Spinal cord (tissue), 9 donors: ENCODE measurements at regions not wholly inside any gene's neighbourhood (a gene's known extent, or its start where the extent isn't known, plus 50 kb on each side); places are given as distances from the start of the nearest gene placed in this dataset.
A peak's percentile ranks its signal among the peaks of the same experiment; 100 is the strongest.

Experiments used
- DNase-seq, 6 donors: peaks; one replicate each; pipeline versions ENCODE4 v3.0.0 to v3.0.0-alpha.2; 2013 to 2015; ENCODE audit warnings: low spot score in 6 of 6, low read depth in 4 of 6
- H3K27ac ChIP-seq: one replicate; pipeline ENCODE4 v1.5.1; 2013; ENCODE audit warnings: low read depth, low read length, control low read depth
- H3K27me3 ChIP-seq: one replicate; pipeline ENCODE4 v1.6.1; 2013; ENCODE audit warnings: low read length; ENCODE audit not compliant: control insufficient read depth, insufficient read depth
- H3K36me3 ChIP-seq: one replicate; pipeline ENCODE4 v1.6.1; 2013; ENCODE audit warnings: low read length; ENCODE audit not compliant: control insufficient read depth, insufficient read depth
- H3K4me1 ChIP-seq: one replicate; pipeline ENCODE4 v1.6.1; 2013; ENCODE audit warnings: low read length; ENCODE audit not compliant: control insufficient read depth, insufficient read depth
- H3K4me3 ChIP-seq: one replicate; pipeline ENCODE4 v1.5.1; 2013; ENCODE audit warnings: low read depth, low read length, control low read depth
- H3K9me3 ChIP-seq: one replicate; pipeline ENCODE4 v1.6.1; 2013; ENCODE audit warnings: low read length; ENCODE audit not compliant: control insufficient read depth, insufficient read depth
- WGBS: methylation state at CpG from one replicate; pipeline ENCODE4 v1.1.5; 2013; ENCODE audit warnings: missing lambda C conversion rate; ENCODE audit not compliant: insufficient coverage; 5-methylcytosine and 5-hydroxymethylcytosine counted together
- donor health status: healthy.

- WGBS: 62% methylated on average over 14 of the region's 18 CpGs
- Histone ChIP-seq H3K27me3 (no peaks in the 10 kb centered on the region), H3K4me1 (peaks cover 10% of the 10 kb centered on the region), H3K4me3 (no peak overlapping the region), H3K27ac (no peak overlapping the region), H3K36me3 (no peaks in the 10 kb centered on the region), H3K9me3 (no peaks in the 10 kb centered on the region)
- DNase-seq: peak in 2 of 6 donors; percentile 57 to 65
Observed at GRCh38 chr10:3270577-3271316, 98.2 kb upstream of the PITRM1 start.

- H3K36me3 ChIP-seq: no peaks in the 10 kb centered on the region
- no peaks in the 10 kb centered on the region for H3K9me3 ChIP-seq
- no peak for DNase-seq
- no peaks in the 10 kb centered on the region for H3K27me3 ChIP-seq
- peaks cover 22% of the 10 kb centered on the region for H3K4me1 ChIP-seq
- 100% methylated on average over 2 of the region's 6 CpGs for WGBS
- no peak overlapping the region for H3K27ac ChIP-seq
- H3K4me3 ChIP-seq: no peak overlapping the region
Observed at GRCh38 chr10:3268025-3268424, 95.4 kb upstream of the PITRM1 start.

DNA sequence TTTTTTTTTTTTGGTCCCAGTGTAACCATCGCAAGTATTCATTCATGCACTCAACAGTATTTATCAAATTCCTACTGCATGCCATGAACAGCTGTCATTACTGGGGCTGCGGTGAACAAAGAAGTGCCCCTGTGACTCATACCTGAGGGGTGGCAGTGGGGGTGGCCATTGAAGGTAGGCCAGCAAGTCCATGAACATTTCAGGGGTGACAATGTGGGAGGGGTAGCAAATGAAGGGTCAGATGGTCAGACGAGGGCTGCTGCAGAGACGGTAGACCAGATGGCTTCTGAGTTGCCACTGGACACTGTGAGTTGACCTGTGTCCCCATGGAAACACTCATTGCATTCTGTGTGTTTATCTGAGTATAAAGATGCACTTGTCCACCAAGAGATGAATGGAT is 92.5 kb upstream of the PITRM1 start:
- Histone ChIP-seq H3K9me3 (no peaks in the 10 kb centered on the region), H3K4me3 (no peak overlapping the region), H3K4me1 (peaks cover 15% of the 10 kb centered on the region), H3K36me3 (no peaks in the 10 kb centered on the region), H3K27me3 (no peaks in the 10 kb centered on the region), H3K27ac (no peak overlapping the region)
- 55% methylated on average over 3 of the region's 4 CpGs for WGBS
- no peak for DNase-seq

- no peaks in the 10 kb centered on the region for H3K27me3 ChIP-seq
Observed at GRCh38 chr10:3264161-3264761, 91.7 kb upstream of the PITRM1 start.

DNA sequence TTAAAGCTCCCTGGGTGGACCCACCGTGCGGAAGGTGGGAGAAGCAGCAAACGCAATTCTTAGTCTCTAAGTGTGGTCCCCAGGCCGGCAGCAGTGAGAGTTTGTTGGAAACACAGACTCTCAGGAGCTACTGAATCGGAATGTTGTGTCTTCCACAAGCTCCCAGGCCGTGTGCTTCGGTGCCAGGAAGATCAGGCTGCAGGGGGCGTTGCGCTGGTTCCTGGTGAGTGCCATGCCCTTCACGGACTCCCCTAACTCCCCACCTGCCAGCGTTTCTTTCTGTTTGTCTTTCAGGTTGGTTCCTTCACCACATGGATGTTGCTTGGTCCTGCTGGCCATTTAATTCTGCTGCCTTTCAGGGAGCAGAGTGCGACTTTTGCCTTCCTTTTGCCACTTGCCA is 91.2 kb upstream of the PITRM1 start:
- no peaks in the 10 kb centered on the region for H3K36me3 ChIP-seq
- no peaks in the 10 kb centered on the region for H3K9me3 ChIP-seq
- no peaks in the 10 kb centered on the region for H3K27me3 ChIP-seq
- DNase-seq: no peak
- H3K4me1 ChIP-seq: peaks cover 12% of the 10 kb centered on the region
- no peak overlapping the region for H3K4me3 ChIP-seq
- 73% methylated on average over 12 of the region's 12 CpGs for WGBS
- no peak overlapping the region for H3K27ac ChIP-seq

More at GRCh38 chr10:3264161-3264761, 91.7 kb upstream of the PITRM1 start:
- DNase-seq: no peak
- WGBS: 67% methylated on average over 9 of the region's 12 CpGs
- no peaks in the 10 kb centered on the region for H3K9me3 ChIP-seq
- H3K4me1 ChIP-seq: peaks cover 12% of the 10 kb centered on the region
- H3K4me3 ChIP-seq: no peak overlapping the region
- H3K36me3 ChIP-seq: no peaks in the 10 kb centered on the region
- peak overlapping the region; percentile 35 for H3K27ac ChIP-seq

DNA sequence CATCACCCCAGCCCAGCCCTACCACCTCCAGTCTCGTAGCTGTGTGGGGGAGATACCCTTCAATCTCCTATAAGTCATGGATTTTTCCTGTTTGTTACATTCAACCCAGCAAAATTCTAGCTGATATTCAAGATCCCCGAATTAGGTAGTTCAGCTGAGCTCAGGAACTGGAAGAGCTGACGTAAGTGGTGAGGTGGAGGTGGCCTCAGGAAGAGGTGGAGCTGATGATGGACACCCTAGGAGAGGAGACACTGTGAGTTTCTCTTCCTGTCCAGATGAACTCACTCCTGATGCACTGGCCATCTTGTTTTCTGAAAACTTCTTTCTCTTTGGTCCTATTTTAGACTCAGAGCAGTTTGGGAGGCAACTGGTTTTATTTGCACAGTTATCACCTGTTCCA is 90.5 kb upstream of the PITRM1 start:
- H3K4me1 ChIP-seq: peaks cover 12% of the 10 kb centered on the region
- H3K36me3 ChIP-seq: no peaks in the 10 kb centered on the region
- 100% methylated on average over 1 of the region's 3 CpGs for WGBS
- DNase-seq: no peak
- H3K9me3 ChIP-seq: no peaks in the 10 kb centered on the region
- peaks cover 2% of the 10 kb centered on the region for H3K27me3 ChIP-seq
- H3K4me3 ChIP-seq: no peak overlapping the region
- no peak overlapping the region for H3K27ac ChIP-seq

DNA sequence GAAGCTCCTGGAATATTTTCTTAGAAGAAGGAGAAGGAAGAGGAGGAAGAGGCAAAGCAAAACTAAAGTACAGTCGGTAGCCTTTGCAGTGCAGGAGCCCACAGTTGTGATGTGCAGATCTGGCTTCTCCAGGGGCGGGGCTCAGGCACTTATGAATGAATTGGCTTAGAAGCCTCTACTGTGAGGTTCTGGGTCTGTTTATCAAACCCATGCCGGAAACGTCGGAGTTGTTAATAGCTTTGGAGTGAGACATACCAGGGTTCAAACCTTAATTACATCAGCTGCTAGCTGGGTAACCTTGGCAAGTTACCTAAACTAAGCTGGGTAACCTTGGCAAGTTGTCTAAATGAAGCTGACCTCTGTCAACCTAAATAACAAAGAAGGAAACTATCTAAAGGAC is 89.3 kb upstream of the PITRM1 start:
- Histone ChIP-seq H3K4me1 (peaks cover 16% of the 10 kb centered on the region), H3K9me3 (no peaks in the 10 kb centered on the region), H3K27ac (no peak overlapping the region), H3K4me3 (no peak overlapping the region), H3K36me3 (no peaks in the 10 kb centered on the region), H3K27me3 (peaks cover 2% of the 10 kb centered on the region)
- 87% methylated on average over 2 of the region's 5 CpGs for WGBS
- DNase-seq: no peak

- WGBS: 87% methylated on average over 13 of the region's 18 CpGs
- H3K27ac ChIP-seq: no peak overlapping the region
- peaks cover 16% of the 10 kb centered on the region for H3K4me1 ChIP-seq
- H3K36me3 ChIP-seq: no peaks in the 10 kb centered on the region
- no peaks in the 10 kb centered on the region for H3K9me3 ChIP-seq
- no peak for DNase-seq
- no peak overlapping the region for H3K4me3 ChIP-seq
- peaks cover 2% of the 10 kb centered on the region for H3K27me3 ChIP-seq
Observed at GRCh38 chr10:3260066-3260834, 87.7 kb upstream of the PITRM1 start.

DNA sequence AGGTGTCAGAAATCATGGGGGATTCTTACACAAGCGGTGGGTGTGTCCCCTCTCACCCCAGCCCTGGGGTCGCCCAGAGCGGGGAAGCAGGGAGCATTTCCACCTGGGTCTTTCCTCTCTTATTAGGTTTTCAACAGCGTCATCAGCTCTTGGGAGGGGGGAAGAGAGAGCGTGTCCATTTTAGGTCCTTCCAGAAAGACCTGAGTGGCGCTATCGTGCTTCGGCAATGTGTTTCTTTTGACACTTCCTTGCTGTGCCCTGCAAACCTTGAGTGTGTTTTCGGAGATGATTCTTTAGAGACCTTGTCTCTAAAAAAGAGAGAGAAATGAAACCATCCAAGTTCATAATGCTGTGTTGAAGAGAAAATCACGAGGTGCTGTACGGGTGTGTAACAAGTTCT is 86.9 kb upstream of the PITRM1 start:
- no peak overlapping the region for H3K4me3 ChIP-seq
- H3K4me1 ChIP-seq: peaks cover 14% of the 10 kb centered on the region
- no peaks in the 10 kb centered on the region for H3K36me3 ChIP-seq
- H3K9me3 ChIP-seq: no peaks in the 10 kb centered on the region
- no peak for DNase-seq
- H3K27me3 ChIP-seq: peaks cover 2% of the 10 kb centered on the region
- 94% methylated on average over 6 of the region's 11 CpGs for WGBS
- no peak overlapping the region for H3K27ac ChIP-seq
